SK-N-SH (cell line): ENCODE measurements at regions not wholly inside any gene's neighbourhood (a gene's known extent, or its start where the extent isn't known, plus 50 kb on each side); places are given as distances from the start of the nearest gene placed in this dataset.

ENCODE experiments used
- CTCF ChIA-PET: fragments of 300-600, 350-600 bp; formaldehyde crosslinking; extraction: SDS; loops from one replicate; lab custom pipeline; 2021; lab: Yijun Ruan, JAX
- POLR2A ChIA-PET: fragments of 350-600 bp; sonication (Branson Sonifier 250); formaldehyde crosslinking; extraction: SDS; loops from one replicate; lab custom pipeline; 2020; ENCODE audit warnings: antibody characterized with exemption, inconsistent platforms; lab: Yijun Ruan, JAX
- DNase-seq: peaks from one replicate; pipeline ENCODE4 v3.0.0; 2012
- H2AFZ ChIP-seq: fragments of 200-600 bp; sonication (generic); 2 replicates; pipeline ENCODE4 v1.8.1; 2016; ENCODE audit warnings: antibody characterized with exemption, mild to moderate bottlenecking, low read depth
- H3F3A ChIP-seq: fragments of 200-600 bp; sonication (generic); replicated peaks from 2 replicates; pipeline ENCODE3; 2016; ENCODE audit warnings: antibody characterized with exemption, mild to moderate bottlenecking; ENCODE audit not compliant: insufficient read depth
- H3K27ac ChIP-seq, 2 experiments: fragments of 200-500 bp in 1 of 2; fragments of 200-600 bp in 1 of 2; sonication (Bioruptor generic) in 1 of 2; sonication (generic), shearing (Covaris generic) in 1 of 2; 2 replicates each; pipeline versions ENCODE4 v1.5.1 to v1.6.1; 2014 to 2016; ENCODE audit warnings: low read depth in 2 of 2, inconsistent platforms in 1 of 2, low read length in 1 of 2, mild to moderate bottlenecking in 1 of 2, mixed read lengths in 1 of 2
- H3K27me3 ChIP-seq: fragments of 200-600 bp; sonication (generic), shearing (Covaris generic); 2 replicates; pipeline ENCODE4 v1.6.1; 2016; ENCODE audit warnings: mixed run types; ENCODE audit not compliant: insufficient read depth
- H3K36me3 ChIP-seq, 2 experiments: fragments of 200-500 bp in 1 of 2; fragments of 200-600 bp in 1 of 2; sonication (Bioruptor generic) in 1 of 2; sonication (generic) in 1 of 2; replicated peaks in 1 of 2; 2 replicates each; pipeline versions ENCODE3 to v1.5.1; 2014 to 2016; ENCODE audit warnings: low read length in 1 of 2, mild to moderate bottlenecking in 1 of 2; ENCODE audit not compliant: insufficient read depth in 2 of 2, control insufficient read depth in 1 of 2
- H3K4me1 ChIP-seq, 2 experiments: fragments of 200-500 bp in 1 of 2; fragments of 200-600 bp in 1 of 2; sonication (Bioruptor generic) in 1 of 2; sonication (generic), shearing (Covaris generic) in 1 of 2; 2 replicates each; pipeline versions ENCODE4 v1.5.1 to v1.6.1; 2014 to 2016; ENCODE audit warnings: low read depth in 1 of 2, low read length in 1 of 2, mixed run types in 1 of 2; ENCODE audit not compliant: insufficient read depth in 2 of 2, control insufficient read depth in 1 of 2
- H3K4me2 ChIP-seq: fragments of 200-600 bp; sonication (generic), shearing (Covaris generic); 2 replicates; pipeline ENCODE4 v1.6.1; 2017; ENCODE audit warnings: mixed run types
- H3K4me3 ChIP-seq, 2 experiments: fragments of 200-500 bp in 1 of 2; fragments of 200-600 bp in 1 of 2; sonication (Bioruptor generic) in 1 of 2; sonication (generic), shearing (Covaris generic) in 1 of 2; 2 replicates each; pipeline versions ENCODE4 v1.5.1 to v1.8.1; 2014 to 2016; ENCODE audit warnings: low read depth in 2 of 2, inconsistent platforms in 1 of 2, low read length in 1 of 2, mild to moderate bottlenecking in 1 of 2, mixed read lengths in 1 of 2, moderate library complexity in 1 of 2
- H3K79me2 ChIP-seq: fragments of 200-600 bp; sonication (generic); 2 replicates; pipeline ENCODE4 v1.8.1; 2017; ENCODE audit warnings: mild to moderate bottlenecking; ENCODE audit not compliant: insufficient read depth
- H3K9ac ChIP-seq: fragments of 200-600 bp; sonication (generic); 2 replicates; pipeline ENCODE4 v1.6.1; 2017; ENCODE audit warnings: mixed run types
- H3K9me2 ChIP-seq: fragments of 200-600 bp; sonication (generic); 2 replicates; pipeline ENCODE4 v1.6.1; 2017; ENCODE audit warnings: mixed run types
- H3K9me3 ChIP-seq: fragments of 200-600 bp; sonication (generic); 2 replicates; pipeline ENCODE4 v1.6.1; 2017; ENCODE audit warnings: mixed run types, mild to moderate bottlenecking, moderate library complexity
- H4K20me1 ChIP-seq: fragments of 200-600 bp; sonication (generic); 2 replicates; pipeline ENCODE4 v1.6.1; 2017; ENCODE audit warnings: mild to moderate bottlenecking, mixed run types; ENCODE audit not compliant: insufficient read depth
- CHD2 ChIP-seq: fragments of 150-350 bp; IDR thresholded peaks from 2 replicates; pipeline ENCODE4 v1.6.1; 2018; ENCODE audit warnings: low read length; ENCODE audit not compliant: partially characterized antibody
- ELF1 ChIP-seq: IDR thresholded peaks from 2 replicates; pipeline ENCODE4 v1.4.0; 2012
- EP300 ChIP-seq, 2 experiments: IDR thresholded peaks; 2 replicates each; pipeline versions ENCODE4 v1.4.0 to v1.6.1; 2012; ENCODE audit warnings: borderline replicate concordance in 1 of 2, low read depth in 1 of 2, low read length in 1 of 2
- EZH2phosphoT487 ChIP-seq: fragments of 200-600 bp; sonication (generic); IDR thresholded peaks from 2 replicates; pipeline ENCODE4 v1.6.1; 2017; ENCODE audit warnings: low read depth, mixed run types, mild to moderate bottlenecking, antibody characterized with exemption, moderate library complexity, borderline replicate concordance
- FOSL2 ChIP-seq: IDR thresholded peaks from 2 replicates; pipeline ENCODE4 v1.4.0; 2012; ENCODE audit warnings: low read depth, mild to moderate bottlenecking, moderate library complexity, borderline replicate concordance
- FOXJ3 ChIP-seq: sonication (generic); formaldehyde crosslinking; IDR thresholded peaks from 2 replicates; pipeline ENCODE4 v1.5.1; 2020; ENCODE audit warnings: mild to moderate bottlenecking, missing genetic modification reagents
- GABPA ChIP-seq: IDR thresholded peaks from 2 replicates; pipeline ENCODE4 v1.4.0; 2012; ENCODE audit warnings: low read depth, mild to moderate bottlenecking
- GATA2 ChIP-seq: sonication (generic); formaldehyde crosslinking; IDR thresholded peaks from 2 replicates; pipeline ENCODE4 v1.5.0; 2020; ENCODE audit warnings: mild to moderate bottlenecking, missing genetic modification reagents
- JUND ChIP-seq: IDR thresholded peaks from 2 replicates; pipeline ENCODE4 v1.4.0; 2012
- MEF2A ChIP-seq: IDR thresholded peaks from 2 replicates; pipeline ENCODE4 v1.4.0; 2012; ENCODE audit warnings: low read depth, borderline replicate concordance
- MXI1 ChIP-seq: IDR thresholded peaks from 2 replicates; pipeline ENCODE4 v1.6.1; 2012; ENCODE audit warnings: mild to moderate bottlenecking, low read depth, low read length, improper control_type of control experiment
- NRF1 ChIP-seq: IDR thresholded peaks from 2 replicates; pipeline ENCODE4 v1.6.1; 2012; ENCODE audit warnings: low read depth, mild to moderate bottlenecking, low read length
- POLR2AphosphoS5 ChIP-seq: IDR thresholded peaks from 2 replicates; pipeline ENCODE4 v1.6.1; 2012; ENCODE audit warnings: low read depth, low read length
- RAD21 ChIP-seq: IDR thresholded peaks from 2 replicates; pipeline ENCODE4 v1.6.1; 2012; ENCODE audit warnings: mild to moderate bottlenecking, low read length
- RCOR1 ChIP-seq: fragments of 150-350 bp; IDR thresholded peaks from 2 replicates; pipeline ENCODE4 v1.6.1; 2017; ENCODE audit warnings: antibody characterized with exemption, low read length
- RXRA ChIP-seq: IDR thresholded peaks from 2 replicates; pipeline ENCODE4 v1.4.0; 2012; ENCODE audit warnings: low read depth, mild to moderate bottlenecking, borderline replicate concordance
- TCF12 ChIP-seq: IDR thresholded peaks from 2 replicates; pipeline ENCODE4 v1.4.0; 2012
- TEAD4 ChIP-seq: IDR thresholded peaks from 2 replicates; pipeline ENCODE4 v1.4.0; 2012; ENCODE audit warnings: mild to moderate bottlenecking, borderline replicate concordance; ENCODE audit not compliant: insufficient read depth
- WGBS: methylation state at CpG from one replicate; pipeline ENCODE4 v1.1.6; 2017; ENCODE audit warnings: low lambda C conversion rate; 5-methylcytosine and 5-hydroxymethylcytosine counted together
- TF ChIP-seq, protein P1 (sequence below): fragments of 150-350 bp; IDR thresholded peaks from 2 replicates; pipeline ENCODE4 v1.6.1; 2017; ENCODE audit warnings: antibody characterized with exemption, low read length, low read depth, borderline replicate concordance
- TF ChIP-seq, protein P2 (sequence below): IDR thresholded peaks from 2 replicates; pipeline ENCODE4 v1.4.0; 2012; ENCODE audit warnings: low read depth
- TF ChIP-seq, protein P3 (sequence below): IDR thresholded peaks from 2 replicates; pipeline ENCODE4; 2012
- TF ChIP-seq, protein P4 (sequence below): IDR thresholded peaks from 2 replicates; pipeline ENCODE4 v1.4.0; 2012; ENCODE audit warnings: low read depth, borderline replicate concordance
- TF ChIP-seq, protein P5 (sequence below): IDR thresholded peaks from 2 replicates; pipeline ENCODE4 v1.6.1; 2012; ENCODE audit warnings: mild to moderate bottlenecking, low read depth, low read length, moderate library complexity

DNA sequence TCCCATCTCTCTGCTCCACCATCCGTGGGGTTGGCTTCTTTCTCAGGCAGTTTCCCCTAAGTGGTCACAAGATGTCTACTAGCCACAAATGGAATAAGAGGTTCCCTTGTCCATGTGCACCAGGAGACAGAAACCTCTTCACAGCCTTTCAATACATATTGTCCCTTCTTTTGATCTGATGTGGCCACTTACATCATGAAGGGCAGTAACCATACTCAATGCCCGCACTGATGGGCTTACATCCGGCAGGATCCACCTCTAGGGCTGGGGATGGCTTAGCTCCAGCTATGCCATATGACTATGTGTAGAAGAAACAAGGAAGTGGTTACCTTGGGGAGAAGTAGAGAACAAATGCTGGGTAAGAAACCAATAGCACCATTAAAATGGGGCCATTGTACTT, 64.4 kb downstream of the PLEKHG1 start:
- DNase-seq = no peak
- Histone ChIP-seq H3K9me2 (no peaks in the 10 kb centered on the region), H3K4me3 (no peak overlapping the region), H3K27ac (no peak overlapping the region), H3K4me2 (no peak overlapping the region), H3K9ac (no peak overlapping the region), H3K79me2 (no peaks in the 10 kb centered on the region), H3F3A (no peaks in the 10 kb centered on the region), H3K4me1 (peaks cover 3 to 10% of the 10 kb centered on the region in 2 experiments; a peak in 2 of 4 replicates), H4K20me1 (no peaks in the 10 kb centered on the region), H3K9me3 (no peaks in the 10 kb centered on the region), H2AFZ (no peak overlapping the region), H3K36me3 (no peaks in the 10 kb centered on the region), H3K27me3 (no peaks in the 10 kb centered on the region; the same call in 1 of the 2 replicates)
- POLR2A ChIA-PET = no interaction called here
- WGBS = 43% methylated on average over 3 of the region's 3 CpGs
- TF ChIP-seq, protein P1, sequence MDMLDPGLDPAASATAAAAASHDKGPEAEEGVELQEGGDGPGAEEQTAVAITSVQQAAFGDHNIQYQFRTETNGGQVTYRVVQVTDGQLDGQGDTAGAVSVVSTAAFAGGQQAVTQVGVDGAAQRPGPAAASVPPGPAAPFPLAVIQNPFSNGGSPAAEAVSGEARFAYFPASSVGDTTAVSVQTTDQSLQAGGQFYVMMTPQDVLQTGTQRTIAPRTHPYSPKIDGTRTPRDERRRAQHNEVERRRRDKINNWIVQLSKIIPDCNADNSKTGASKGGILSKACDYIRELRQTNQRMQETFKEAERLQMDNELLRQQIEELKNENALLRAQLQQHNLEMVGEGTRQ = no peak
- TF ChIP-seq RXRA (no peak), RAD21 (no peak), FOXJ3 (CRISPR knock-in tag) (no peak), MEF2A (no peak), CHD2 (no peak), RCOR1 (no peak), NRF1 (no peak), ELF1 (no peak), JUND (no peak), POLR2AphosphoS5 (no peak), TEAD4 (no peak), GATA2 (CRISPR knock-in tag) (no peak), TCF12 (no peak)
- TF ChIP-seq, protein P2, sequence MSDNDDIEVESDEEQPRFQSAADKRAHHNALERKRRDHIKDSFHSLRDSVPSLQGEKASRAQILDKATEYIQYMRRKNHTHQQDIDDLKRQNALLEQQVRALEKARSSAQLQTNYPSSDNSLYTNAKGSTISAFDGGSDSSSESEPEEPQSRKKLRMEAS = no peak
- TF ChIP-seq, protein P3, sequence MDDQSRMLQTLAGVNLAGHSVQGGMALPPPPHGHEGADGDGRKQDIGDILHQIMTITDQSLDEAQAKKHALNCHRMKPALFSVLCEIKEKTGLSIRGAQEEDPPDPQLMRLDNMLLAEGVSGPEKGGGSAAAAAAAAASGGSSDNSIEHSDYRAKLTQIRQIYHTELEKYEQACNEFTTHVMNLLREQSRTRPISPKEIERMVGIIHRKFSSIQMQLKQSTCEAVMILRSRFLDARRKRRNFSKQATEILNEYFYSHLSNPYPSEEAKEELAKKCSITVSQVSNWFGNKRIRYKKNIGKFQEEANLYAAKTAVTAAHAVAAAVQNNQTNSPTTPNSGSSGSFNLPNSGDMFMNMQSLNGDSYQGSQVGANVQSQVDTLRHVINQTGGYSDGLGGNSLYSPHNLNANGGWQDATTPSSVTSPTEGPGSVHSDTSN = no peak
- TF ChIP-seq, protein P4, sequence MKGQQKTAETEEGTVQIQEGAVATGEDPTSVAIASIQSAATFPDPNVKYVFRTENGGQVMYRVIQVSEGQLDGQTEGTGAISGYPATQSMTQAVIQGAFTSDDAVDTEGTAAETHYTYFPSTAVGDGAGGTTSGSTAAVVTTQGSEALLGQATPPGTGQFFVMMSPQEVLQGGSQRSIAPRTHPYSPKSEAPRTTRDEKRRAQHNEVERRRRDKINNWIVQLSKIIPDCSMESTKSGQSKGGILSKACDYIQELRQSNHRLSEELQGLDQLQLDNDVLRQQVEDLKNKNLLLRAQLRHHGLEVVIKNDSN = no peak
- TF ChIP-seq, all 33 proteins: peak for 0
- CTCF ChIA-PET = no interaction called here

DNA sequence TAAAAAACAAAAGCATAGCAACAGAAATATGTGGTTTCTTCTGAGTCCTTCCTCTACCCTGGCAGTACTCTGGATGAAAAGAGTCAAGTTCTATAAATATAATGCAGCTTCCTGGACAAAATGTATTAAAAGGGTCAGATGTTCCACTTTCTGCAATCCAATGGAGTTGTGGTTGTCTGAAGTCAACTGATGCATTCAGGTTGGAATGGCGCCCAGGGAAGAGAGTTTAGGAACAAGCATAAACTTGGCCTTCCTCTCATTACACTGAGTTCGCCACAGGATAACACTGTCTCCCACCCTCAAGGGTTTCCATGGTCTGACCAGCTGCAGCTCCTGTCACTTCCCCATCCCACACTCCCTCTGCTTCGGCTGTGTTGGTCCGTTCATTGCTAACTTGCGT, 66.4 kb downstream of the PLEKHG1 start:
- Histone ChIP-seq H3K4me3 (no peak overlapping the region), H3K27ac (no peak overlapping the region), H3F3A (no peaks in the 10 kb centered on the region), H3K4me1 (peaks cover 0 to 10% of the 10 kb centered on the region in 2 experiments; a peak in 1 of 4 replicates), H3K9me2 (no peaks in the 10 kb centered on the region), H3K36me3 (no peaks in the 10 kb centered on the region), H3K4me2 (no peak overlapping the region), H3K9ac (no peak overlapping the region), H3K27me3 (no peaks in the 10 kb centered on the region; the same call in 1 of the 2 replicates), H3K9me3 (no peaks in the 10 kb centered on the region), H3K79me2 (no peaks in the 10 kb centered on the region), H4K20me1 (no peaks in the 10 kb centered on the region), H2AFZ (no peak overlapping the region)
- ChIA-PET CTCF (interaction anchor here (0.9 kb wide), 1 partner anchor 8 kb away, joined by 3 read pairs; no protein-coding TSS in a partner anchor), POLR2A (no interaction called here)
- 46% methylated on average over 5 of the region's 5 CpGs for WGBS
- no peak for DNase-seq
- TF ChIP-seq ELF1 = no peak
- no peak for TF ChIP-seq MXI1
- TF ChIP-seq, protein P3 = no peak
- TF ChIP-seq MEF2A = no peak
- no peak for TF ChIP-seq EZH2phosphoT487
- no peak for TF ChIP-seq FOSL2
- no peak for TF ChIP-seq GABPA
- TF ChIP-seq EP300 (IDR thresholded peaks at IDR 0.05; ENCODE audit: borderline replicate concordance in 1 of 2, low read depth in 1 of 2, low read length in 1 of 2) = no peak
- TF ChIP-seq, protein P5, sequence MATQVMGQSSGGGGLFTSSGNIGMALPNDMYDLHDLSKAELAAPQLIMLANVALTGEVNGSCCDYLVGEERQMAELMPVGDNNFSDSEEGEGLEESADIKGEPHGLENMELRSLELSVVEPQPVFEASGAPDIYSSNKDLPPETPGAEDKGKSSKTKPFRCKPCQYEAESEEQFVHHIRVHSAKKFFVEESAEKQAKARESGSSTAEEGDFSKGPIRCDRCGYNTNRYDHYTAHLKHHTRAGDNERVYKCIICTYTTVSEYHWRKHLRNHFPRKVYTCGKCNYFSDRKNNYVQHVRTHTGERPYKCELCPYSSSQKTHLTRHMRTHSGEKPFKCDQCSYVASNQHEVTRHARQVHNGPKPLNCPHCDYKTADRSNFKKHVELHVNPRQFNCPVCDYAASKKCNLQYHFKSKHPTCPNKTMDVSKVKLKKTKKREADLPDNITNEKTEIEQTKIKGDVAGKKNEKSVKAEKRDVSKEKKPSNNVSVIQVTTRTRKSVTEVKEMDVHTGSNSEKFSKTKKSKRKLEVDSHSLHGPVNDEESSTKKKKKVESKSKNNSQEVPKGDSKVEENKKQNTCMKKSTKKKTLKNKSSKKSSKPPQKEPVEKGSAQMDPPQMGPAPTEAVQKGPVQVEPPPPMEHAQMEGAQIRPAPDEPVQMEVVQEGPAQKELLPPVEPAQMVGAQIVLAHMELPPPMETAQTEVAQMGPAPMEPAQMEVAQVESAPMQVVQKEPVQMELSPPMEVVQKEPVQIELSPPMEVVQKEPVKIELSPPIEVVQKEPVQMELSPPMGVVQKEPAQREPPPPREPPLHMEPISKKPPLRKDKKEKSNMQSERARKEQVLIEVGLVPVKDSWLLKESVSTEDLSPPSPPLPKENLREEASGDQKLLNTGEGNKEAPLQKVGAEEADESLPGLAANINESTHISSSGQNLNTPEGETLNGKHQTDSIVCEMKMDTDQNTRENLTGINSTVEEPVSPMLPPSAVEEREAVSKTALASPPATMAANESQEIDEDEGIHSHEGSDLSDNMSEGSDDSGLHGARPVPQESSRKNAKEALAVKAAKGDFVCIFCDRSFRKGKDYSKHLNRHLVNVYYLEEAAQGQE = no peak
